GM12878 (cell line): ENCODE measurements at regions not wholly inside any gene's neighbourhood (a gene's known extent, or its start where the extent isn't known, plus 50 kb on each side); places are given as distances from the start of the nearest gene placed in this dataset.

Source experiments
- ASH2L ChIP-seq: fragments of 300-600, 200-600 bp; sonication (generic); IDR thresholded peaks from 2 replicates; pipeline ENCODE4 v1.6.1; 2017; ENCODE audit warnings: low read depth, mild to moderate bottlenecking, borderline replicate concordance
- BCL11A ChIP-seq: IDR thresholded peaks from 2 replicates; pipeline ENCODE4 v1.6.1; 2011; ENCODE audit warnings: low read depth, low read length
- CHD2 ChIP-seq: IDR thresholded peaks from 2 replicates; pipeline ENCODE4 v1.6.1; 2011; ENCODE audit warnings: low read depth, low read length, improper control_type of control experiment, borderline replicate concordance
- POLR2AphosphoS5 ChIP-seq: IDR thresholded peaks from 2 replicates; pipeline ENCODE4 v1.6.1; 2011; ENCODE audit warnings: mild to moderate bottlenecking, low read length, inconsistent platforms
- SMAD1 ChIP-seq: fragments of 450-650 bp; IDR thresholded peaks from 2 replicates; pipeline ENCODE4 v1.6.1; 2018; ENCODE audit warnings: mild to moderate bottlenecking, low read depth; ENCODE audit not compliant: partially characterized antibody
- SMC3 ChIP-seq: IDR thresholded peaks from 2 replicates; pipeline ENCODE4 v1.6.1; 2011; ENCODE audit warnings: low read length, improper control_type of control experiment, borderline replicate concordance
- TCF3 ChIP-seq: IDR thresholded peaks from 2 replicates; pipeline ENCODE4 v1.6.1; 2012; ENCODE audit warnings: low read depth, mild to moderate bottlenecking, low read length, borderline replicate concordance; ENCODE audit not compliant: insufficient read depth
- ZSCAN29 ChIP-seq: fragments of 450-650 bp; IDR thresholded peaks from 2 replicates; pipeline ENCODE4 v1.6.1; 2017; ENCODE audit warnings: mild to moderate bottlenecking, moderate library complexity
- TF ChIP-seq, protein P1 (sequence below), 3 experiments: IDR thresholded peaks in 2 of 3; conservative IDR thresholded peaks in 1 of 3; 2 replicates each; pipeline ENCODE4 v1.5.1; 2011; ENCODE audit warnings: low read depth in 3 of 3, low read length in 3 of 3, mild to moderate bottlenecking in 3 of 3, control low read depth in 2 of 3, moderate library complexity in 2 of 3, inconsistent platforms in 1 of 3, mixed read lengths in 1 of 3; ENCODE audit not compliant: control insufficient read depth in 2 of 3, insufficient read depth in 1 of 3; ENCODE audit errors: extremely low read depth in 1 of 3

DNA sequence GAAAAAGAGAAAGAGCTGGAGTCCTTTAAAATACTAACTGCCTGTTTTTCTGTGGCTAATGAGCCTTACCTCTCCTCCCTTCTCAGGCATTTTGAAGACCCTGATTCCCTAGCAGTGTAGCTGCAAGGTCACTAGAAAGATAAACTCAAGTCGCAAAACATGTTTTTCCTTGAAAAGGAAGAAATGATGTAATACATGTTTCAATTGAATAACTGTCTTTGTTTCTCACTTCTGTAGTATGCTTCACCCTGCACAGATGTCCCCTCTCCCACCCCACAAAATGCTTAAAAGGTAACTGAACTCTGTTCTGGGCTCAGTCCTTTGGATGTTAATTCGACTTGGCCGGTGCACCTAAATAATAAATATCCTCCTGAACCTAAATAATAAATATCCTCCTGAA, 1350.3 kb downstream of the TMEM121 start:
- TF ChIP-seq SMAD1 (no peak), ZSCAN29 (no peak), SMC3 (no peak), ASH2L (no peak), POLR2AphosphoS5 (no peak), CHD2 (no peak), TCF3 (no peak), BCL11A (no peak)
- TF ChIP-seq, protein P1, sequence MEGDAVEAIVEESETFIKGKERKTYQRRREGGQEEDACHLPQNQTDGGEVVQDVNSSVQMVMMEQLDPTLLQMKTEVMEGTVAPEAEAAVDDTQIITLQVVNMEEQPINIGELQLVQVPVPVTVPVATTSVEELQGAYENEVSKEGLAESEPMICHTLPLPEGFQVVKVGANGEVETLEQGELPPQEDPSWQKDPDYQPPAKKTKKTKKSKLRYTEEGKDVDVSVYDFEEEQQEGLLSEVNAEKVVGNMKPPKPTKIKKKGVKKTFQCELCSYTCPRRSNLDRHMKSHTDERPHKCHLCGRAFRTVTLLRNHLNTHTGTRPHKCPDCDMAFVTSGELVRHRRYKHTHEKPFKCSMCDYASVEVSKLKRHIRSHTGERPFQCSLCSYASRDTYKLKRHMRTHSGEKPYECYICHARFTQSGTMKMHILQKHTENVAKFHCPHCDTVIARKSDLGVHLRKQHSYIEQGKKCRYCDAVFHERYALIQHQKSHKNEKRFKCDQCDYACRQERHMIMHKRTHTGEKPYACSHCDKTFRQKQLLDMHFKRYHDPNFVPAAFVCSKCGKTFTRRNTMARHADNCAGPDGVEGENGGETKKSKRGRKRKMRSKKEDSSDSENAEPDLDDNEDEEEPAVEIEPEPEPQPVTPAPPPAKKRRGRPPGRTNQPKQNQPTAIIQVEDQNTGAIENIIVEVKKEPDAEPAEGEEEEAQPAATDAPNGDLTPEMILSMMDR (IDR thresholded peaks at IDR 0.05 in 2 of 3, conservative IDR thresholded peaks at IDR 0.05 in 1 of 3; ENCODE audit: control insufficient read depth in 2 of 3, extremely low read depth in 1 of 3, insufficient read depth in 1 of 3, low read depth in 3 of 3, low read length in 3 of 3), result no peak
